GM12878 (cell line): ENCODE measurements at regions not wholly inside any gene's neighbourhood (a gene's known extent, or its start where the extent isn't known, plus 50 kb on each side); places are given as distances from the start of the nearest gene placed in this dataset.

Experiments used
- ATAC-seq: fragments of 200-7000 bp; cut with Tn5 transposase; 3 replicates; pipeline ENCODE4 v1.9.1; 2020; ENCODE audit warnings: mild to moderate bottlenecking, moderate library complexity
- BruUV-seq: library from RNA; stranded (reverse); fragments of 400-500 nt; replicated peaks from 2 replicates; lab custom pipeline; 2021; lab: Mats Ljungman, UMichigan
- CTCF ChIA-PET: fragments of 300-600 bp; sonication (Branson Sonifier 250); formaldehyde crosslinking; extraction: SDS; loops from one replicate; lab custom pipeline; 2021; ENCODE audit warnings: inconsistent platforms; lab: Yijun Ruan, JAX
- POLR2A ChIA-PET: fragments of 350-600 bp; formaldehyde crosslinking; extraction: SDS; loops from one replicate; lab custom pipeline; 2021; ENCODE audit warnings: inconsistent platforms; lab: Charles Lee
- RAD21 ChIA-PET: fragments of 300-600 bp; sonication (Branson Sonifier 250); formaldehyde crosslinking; loops from one replicate; lab custom pipeline; 2023; ENCODE audit warnings: antibody characterized with exemption; ENCODE audit not compliant: unreplicated experiment; lab: Charles Lee
- SMC1A ChIA-PET: fragments of 300-600 bp; sonication (Branson Sonifier 250); formaldehyde crosslinking; loops from one replicate; lab custom pipeline; 2023; ENCODE audit not compliant: unreplicated experiment, uncharacterized antibody; lab: Charles Lee
- DNase-seq: peaks from one replicate; pipeline ENCODE4 v3.0.0-alpha.2; 2011; ENCODE audit warnings: low read depth, low spot score
- FAIRE-seq: peaks from 3 replicates; lab custom pipeline; 2011; peaks lifted over from hg19 to GRCh38; lab: Jason Lieb, UNC
- H2AFZ ChIP-seq: 2 replicates; pipeline ENCODE4 v1.6.0; 2011; ENCODE audit warnings: low read depth, low read length, control low read depth; ENCODE audit not compliant: control insufficient read depth
- H3K27ac ChIP-seq: 2 replicates; pipeline ENCODE4 v1.5.1; 2011; ENCODE audit warnings: control low read depth; ENCODE audit not compliant: control insufficient read depth, insufficient read depth
- H3K27me3 ChIP-seq, 2 experiments: replicated peaks in 1 of 2; 2 replicates each; pipeline versions ENCODE4 v1.6.0 to v1.6.1; 2011; ENCODE audit warnings: low read length in 1 of 2; ENCODE audit not compliant: control insufficient read depth in 2 of 2, insufficient read depth in 2 of 2
- H3K36me3 ChIP-seq, 2 experiments: 2 replicates each; pipeline ENCODE4 v1.5.1; 2011; ENCODE audit warnings: low read length in 1 of 2; ENCODE audit not compliant: control insufficient read depth in 2 of 2, insufficient read depth in 2 of 2
- H3K4me1 ChIP-seq: 2 replicates; pipeline ENCODE4 v1.6.1; 2011; ENCODE audit warnings: mild to moderate bottlenecking, low read length, moderate library complexity, mixed read lengths; ENCODE audit not compliant: control insufficient read depth, insufficient read depth
- H3K4me2 ChIP-seq: 2 replicates; pipeline ENCODE4 v1.6.0; 2011; ENCODE audit warnings: control low read depth; ENCODE audit not compliant: control insufficient read depth, insufficient read depth
- H3K4me3 ChIP-seq: fragments of 200-600 bp; sonication (generic); 2 replicates; pipeline ENCODE4 v1.5.1; 2016
- H3K79me2 ChIP-seq: 2 replicates; pipeline ENCODE4 v1.6.0; 2011; ENCODE audit warnings: low read length; ENCODE audit not compliant: control insufficient read depth, insufficient read depth
- H3K9ac ChIP-seq: 2 replicates; pipeline ENCODE4 v1.8.0; 2011; ENCODE audit warnings: low read length, control low read depth, mixed read lengths; ENCODE audit not compliant: control insufficient read depth, insufficient read depth
- H3K9me3 ChIP-seq: replicated peaks from 3 replicates; pipeline ENCODE4 v1.5.1; 2011; ENCODE audit warnings: mild to moderate bottlenecking, low read length; ENCODE audit not compliant: control insufficient read depth, insufficient read depth
- H4K20me1 ChIP-seq: 2 replicates; pipeline ENCODE4 v1.6.0; 2011; ENCODE audit not compliant: control insufficient read depth, insufficient read depth
- ASH2L ChIP-seq: fragments of 300-600, 200-600 bp; sonication (generic); IDR thresholded peaks from 2 replicates; pipeline ENCODE4 v1.6.1; 2017; ENCODE audit warnings: low read depth, mild to moderate bottlenecking, borderline replicate concordance
- CEBPZ ChIP-seq: fragments of 150-350 bp; IDR thresholded peaks from 2 replicates; pipeline ENCODE4 v1.6.1; 2016; ENCODE audit warnings: low read depth, low read length
- CHD4 ChIP-seq: fragments of 200-600 bp; sonication (generic); IDR thresholded peaks from 2 replicates; pipeline ENCODE4 v1.6.1; 2016; ENCODE audit warnings: mild to moderate bottlenecking
- CREB1 ChIP-seq: IDR thresholded peaks from 2 replicates; pipeline ENCODE4 v1.6.1; 2012; ENCODE audit warnings: low read depth, mild to moderate bottlenecking, inconsistent platforms
- EGR1 ChIP-seq, 2 experiments: IDR thresholded peaks; 1 replicate in 1 of 2; 2 replicates in 1 of 2; pipeline ENCODE4 v1.6.1; 2011 to 2012; ENCODE audit warnings: low read depth in 2 of 2, low read length in 2 of 2, borderline replicate concordance in 1 of 2, mild to moderate bottlenecking in 1 of 2, moderate library complexity in 1 of 2
- MXI1 ChIP-seq: fragments of 150-350 bp; IDR thresholded peaks from 2 replicates; pipeline ENCODE4 v1.6.1; 2011; ENCODE audit warnings: low read depth, mild to moderate bottlenecking, inconsistent platforms, low read length, improper control_type of control experiment
- PRDM15 ChIP-seq: fragments of 450-650 bp; formaldehyde crosslinking; IDR thresholded peaks from 2 replicates; pipeline ENCODE4 v1.4.0; 2020; ENCODE audit warnings: mild to moderate bottlenecking, moderate library complexity
- YY1 ChIP-seq: IDR thresholded peaks from 2 replicates; pipeline ENCODE4 v1.6.1; 2011; ENCODE audit warnings: low read depth, mild to moderate bottlenecking, low read length
- ZNF384 ChIP-seq: IDR thresholded peaks from 2 replicates; pipeline ENCODE4 v1.6.1; 2012; ENCODE audit warnings: low read depth, mild to moderate bottlenecking, low read length, improper control_type of control experiment, borderline replicate concordance
- WGBS: methylation state at CpG from one replicate; pipeline ENCODE4 v1.1.6; 2016; ENCODE audit warnings: low lambda C conversion rate; ENCODE audit not compliant: insufficient replicate concordance, insufficient coverage; ENCODE audit errors: missing lambda C conversion rate; 5-methylcytosine and 5-hydroxymethylcytosine counted together
- in situ Hi-C: fragments of 300-500 bp; cut with MboI; formaldehyde crosslinking; loops from 9 replicates; pipeline ENCODE4 v1.14.3; 2018; ENCODE audit warnings: mixed read lengths
- intact Hi-C: fragments of 100-400 bp; cut with micrococcal nuclease; formaldehyde crosslinking; loops from one replicate; pipeline ENCODE4 v1.14.2; 2022; ENCODE audit not compliant: unreplicated experiment
- TF ChIP-seq, protein P1 (sequence below): fragments of 450-650 bp; IDR thresholded peaks from 2 replicates; pipeline ENCODE4 v1.6.1; 2016; ENCODE audit warnings: mild to moderate bottlenecking, moderate library complexity, borderline replicate concordance

GRCh38 chr12:56863789-56864188 is 70.4 kb downstream of the SDR9C7 start (continued):
- TF ChIP-seq, protein P1, sequence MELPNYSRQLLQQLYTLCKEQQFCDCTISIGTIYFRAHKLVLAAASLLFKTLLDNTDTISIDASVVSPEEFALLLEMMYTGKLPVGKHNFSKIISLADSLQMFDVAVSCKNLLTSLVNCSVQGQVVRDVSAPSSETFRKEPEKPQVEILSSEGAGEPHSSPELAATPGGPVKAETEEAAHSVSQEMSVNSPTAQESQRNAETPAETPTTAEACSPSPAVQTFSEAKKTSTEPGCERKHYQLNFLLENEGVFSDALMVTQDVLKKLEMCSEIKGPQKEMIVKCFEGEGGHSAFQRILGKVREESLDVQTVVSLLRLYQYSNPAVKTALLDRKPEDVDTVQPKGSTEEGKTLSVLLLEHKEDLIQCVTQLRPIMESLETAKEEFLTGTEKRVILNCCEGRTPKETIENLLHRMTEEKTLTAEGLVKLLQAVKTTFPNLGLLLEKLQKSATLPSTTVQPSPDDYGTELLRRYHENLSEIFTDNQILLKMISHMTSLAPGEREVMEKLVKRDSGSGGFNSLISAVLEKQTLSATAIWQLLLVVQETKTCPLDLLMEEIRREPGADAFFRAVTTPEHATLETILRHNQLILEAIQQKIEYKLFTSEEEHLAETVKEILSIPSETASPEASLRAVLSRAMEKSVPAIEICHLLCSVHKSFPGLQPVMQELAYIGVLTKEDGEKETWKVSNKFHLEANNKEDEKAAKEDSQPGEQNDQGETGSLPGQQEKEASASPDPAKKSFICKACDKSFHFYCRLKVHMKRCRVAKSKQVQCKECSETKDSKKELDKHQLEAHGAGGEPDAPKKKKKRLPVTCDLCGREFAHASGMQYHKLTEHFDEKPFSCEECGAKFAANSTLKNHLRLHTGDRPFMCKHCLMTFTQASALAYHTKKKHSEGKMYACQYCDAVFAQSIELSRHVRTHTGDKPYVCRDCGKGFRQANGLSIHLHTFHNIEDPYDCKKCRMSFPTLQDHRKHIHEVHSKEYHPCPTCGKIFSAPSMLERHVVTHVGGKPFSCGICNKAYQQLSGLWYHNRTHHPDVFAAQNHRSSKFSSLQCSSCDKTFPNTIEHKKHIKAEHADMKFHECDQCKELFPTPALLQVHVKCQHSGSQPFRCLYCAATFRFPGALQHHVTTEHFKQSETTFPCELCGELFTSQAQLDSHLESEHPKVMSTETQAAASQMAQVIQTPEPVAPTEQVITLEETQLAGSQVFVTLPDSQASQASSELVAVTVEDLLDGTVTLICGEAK, result no peak
- TF ChIP-seq CHD4, result no peak

GRCh38 chr12:56862264-56862663 is 71.9 kb downstream of the SDR9C7 start:
- H3K79me2 ChIP-seq, result no peaks in the 10 kb centered on the region
- ATAC-seq, result no peak
- DNase-seq, result no peak
- H3K36me3 ChIP-seq, result no peaks in the 10 kb centered on the region
- ChIA-PET POLR2A (no interaction called here), SMC1A (no interaction called here), CTCF (no interaction called here), RAD21 (no interaction called here)
- peaks cover 9% of the 10 kb centered on the region; the same call in 2 of the 3 replicates for H3K9me3 ChIP-seq
- no peak overlapping the region for H3K4me3 ChIP-seq
- no peak overlapping the region for H3K4me2 ChIP-seq
- no peak overlapping the region for H3K27ac ChIP-seq
- no TSS peak for BruUV-seq
- 0% methylated on average over 2 of the region's 2 CpGs for WGBS
- in situ Hi-C loops, result no loop called here
- intact Hi-C loops, result no loop called here
- H3K9ac ChIP-seq, result no peak overlapping the region
- H2AFZ ChIP-seq, result no peak overlapping the region
- H3K4me1 ChIP-seq, result no peaks in the 10 kb centered on the region
- no peaks in the 10 kb centered on the region for H3K27me3 ChIP-seq
- FAIRE-seq, result no peak
- H4K20me1 ChIP-seq, result no peaks in the 10 kb centered on the region
- TF ChIP-seq YY1 (no peak), ASH2L (no peak), EGR1 (IDR thresholded peaks at IDR 0.05; ENCODE audit: borderline replicate concordance in 1 of 2, low read depth in 2 of 2, low read length in 2 of 2) (no peak), ZNF384 (no peak), PRDM15 (CRISPR knock-in tag) (no peak), CREB1 (no peak), CEBPZ (no peak), MXI1 (no peak)
